DND-41 (cell line): ENCODE measurements at regions not wholly inside any gene's neighbourhood (a gene's known extent, or its start where the extent isn't known, plus 50 kb on each side); places are given as distances from the start of the nearest gene placed in this dataset.

Experiments
- ATAC-seq: fragments of 200-7000 bp; cut with Tn5 transposase; 3 replicates; pipeline ENCODE4 v1.9.1; 2021; ENCODE audit warnings: low read depth; ENCODE audit not compliant: insufficient read depth
- DNase-seq: peaks from one replicate; pipeline ENCODE4 v3.0.0-alpha.2; 2020
- H2AFZ ChIP-seq: 2 replicates; pipeline ENCODE4 v1.6.0; 2012; ENCODE audit warnings: low read depth, low read length
- H3K27ac ChIP-seq: 2 replicates; pipeline ENCODE4 v1.5.1; 2012; ENCODE audit warnings: low read length, inconsistent platforms
- H3K27me3 ChIP-seq: fragments of 200-600 bp; sonication (generic); 2 replicates; pipeline ENCODE4 v1.6.0; 2012; ENCODE audit warnings: low read length, mild to moderate bottlenecking, inconsistent platforms; ENCODE audit not compliant: insufficient read depth, poor library complexity
- H3K36me3 ChIP-seq: 2 replicates; pipeline ENCODE4 v1.5.1; 2012; ENCODE audit warnings: low read length, inconsistent platforms; ENCODE audit not compliant: insufficient read depth
- H3K4me1 ChIP-seq: 2 replicates; pipeline ENCODE4 v1.5.1; 2012; ENCODE audit warnings: mild to moderate bottlenecking, low read length; ENCODE audit not compliant: insufficient read depth
- H3K4me2 ChIP-seq: 2 replicates; pipeline ENCODE4 v1.6.0; 2012; ENCODE audit warnings: mild to moderate bottlenecking, moderate library complexity, low read length, inconsistent platforms; ENCODE audit not compliant: insufficient read depth
- H3K4me3 ChIP-seq, 2 experiments: fragments of 200-600 bp in 1 of 2; shearing (Covaris generic) in 1 of 2; 2 replicates each; pipeline ENCODE4 v1.5.1; 2012 to 2016; ENCODE audit warnings: inconsistent platforms in 2 of 2, low read length in 2 of 2, mild to moderate bottlenecking in 2 of 2, low read depth in 1 of 2, moderate library complexity in 1 of 2
- H3K79me2 ChIP-seq: 2 replicates; pipeline ENCODE4 v1.6.0; 2012; ENCODE audit warnings: low read length, inconsistent platforms; ENCODE audit not compliant: insufficient read depth
- H3K9ac ChIP-seq: 2 replicates; pipeline ENCODE4 v1.6.0; 2012; ENCODE audit warnings: low read depth, mild to moderate bottlenecking, inconsistent platforms, low read length, moderate library complexity
- H3K9me3 ChIP-seq: 2 replicates; pipeline ENCODE4 v1.5.1; 2012; ENCODE audit warnings: low read length, moderate library complexity, mild to moderate bottlenecking, inconsistent platforms; ENCODE audit not compliant: insufficient read depth, severe bottlenecking
- H4K20me1 ChIP-seq: 2 replicates; pipeline ENCODE4 v1.6.0; 2012; ENCODE audit warnings: low read length; ENCODE audit not compliant: insufficient read depth
- CTCF ChIP-seq: IDR thresholded peaks from 2 replicates; pipeline ENCODE4 v1.5.1; 2012; ENCODE audit warnings: borderline replicate concordance, low read length, moderate library complexity, mild to moderate bottlenecking; ENCODE audit not compliant: poor library complexity, severe bottlenecking; ENCODE audit errors: extremely low read depth
- EZH2 ChIP-seq: IDR thresholded peaks from 3 replicates; pipeline ENCODE4 v1.6.1; 2012; ENCODE audit warnings: borderline replicate concordance, low read depth, mild to moderate bottlenecking, moderate library complexity, low read length, inconsistent platforms; ENCODE audit not compliant: severe bottlenecking

- peaks cover 8% of the 10 kb centered on the region for H3K4me1 ChIP-seq
- H3K9ac ChIP-seq: no peak overlapping the region
- no peak overlapping the region for H3K27ac ChIP-seq
- H4K20me1 ChIP-seq: no peaks in the 10 kb centered on the region
- ATAC-seq: no peak
- no peaks in the 10 kb centered on the region for H3K79me2 ChIP-seq
- TF ChIP-seq CTCF (no peak), EZH2 (no peak)
- H3K27me3 ChIP-seq: no peaks in the 10 kb centered on the region
- no peak for DNase-seq
- no peaks in the 10 kb centered on the region for H3K9me3 ChIP-seq
- H2AFZ ChIP-seq: no peak overlapping the region
- no peak overlapping the region for H3K4me3 ChIP-seq
- H3K36me3 ChIP-seq: no peaks in the 10 kb centered on the region
- H3K4me2 ChIP-seq: no peak overlapping the region
Measured at GRCh38 chr2:215808194-215808593, 205.2 kb downstream of the MREG start.

- H3K9me3 ChIP-seq: no peaks in the 10 kb centered on the region
Measured at GRCh38 chr2:215805493-215805892, 207.9 kb downstream of the MREG start.

GRCh38 chr2:215803150-215803549 lies 210.2 kb downstream of the MREG start:
- DNase-seq (no peak), ATAC-seq (no peak)
- Histone ChIP-seq H3K27me3 (no peaks in the 10 kb centered on the region), H3K9me3 (no peaks in the 10 kb centered on the region), H3K4me1 (no peaks in the 10 kb centered on the region), H4K20me1 (no peaks in the 10 kb centered on the region), H3K79me2 (no peaks in the 10 kb centered on the region), H3K4me3 (no peak overlapping the region), H3K4me2 (no peak overlapping the region), H3K9ac (no peak overlapping the region), H2AFZ (no peak overlapping the region), H3K27ac (no peak overlapping the region), H3K36me3 (no peaks in the 10 kb centered on the region)
- TF ChIP-seq CTCF (no peak), EZH2 (no peak)

More at GRCh38 chr2:215805493-215805892, 207.9 kb downstream of the MREG start:
- H3K27ac ChIP-seq: no peak overlapping the region
- H3K9ac ChIP-seq: no peak overlapping the region
- H3K4me1 ChIP-seq: no peaks in the 10 kb centered on the region
- no peak overlapping the region for H2AFZ ChIP-seq
- DNase-seq (no peak), ATAC-seq (no peak)
- H3K27me3 ChIP-seq: no peaks in the 10 kb centered on the region
- TF ChIP-seq EZH2 (no peak), CTCF (no peak)
- H3K4me3 ChIP-seq: no peak overlapping the region
- H3K36me3 ChIP-seq: no peaks in the 10 kb centered on the region
- H3K4me2 ChIP-seq: no peak overlapping the region
- H4K20me1 ChIP-seq: no peaks in the 10 kb centered on the region
- H3K79me2 ChIP-seq: no peaks in the 10 kb centered on the region

GRCh38 chr2:215799194-215799593 lies 214.2 kb downstream of the MREG start:
- H2AFZ ChIP-seq: no peak overlapping the region
- no peak for TF ChIP-seq EZH2
- no peak for TF ChIP-seq CTCF
- DNase-seq (no peak), ATAC-seq (no peak)
- H3K36me3 ChIP-seq: no peaks in the 10 kb centered on the region
- no peaks in the 10 kb centered on the region for H3K27me3 ChIP-seq
- no peaks in the 10 kb centered on the region for H4K20me1 ChIP-seq
- no peak overlapping the region for H3K4me2 ChIP-seq
- H3K79me2 ChIP-seq: no peaks in the 10 kb centered on the region
- H3K9ac ChIP-seq: no peak overlapping the region
- no peak overlapping the region for H3K27ac ChIP-seq
- H3K4me1 ChIP-seq: peaks cover 7% of the 10 kb centered on the region; the same call in 1 of the 2 replicates
- H3K9me3 ChIP-seq: no peaks in the 10 kb centered on the region
- H3K4me3 ChIP-seq: no peak overlapping the region
